ENCODE measurements at regions not wholly inside any gene's neighbourhood (a gene's known extent, or its start where the extent isn't known, plus 50 kb on each side); places are given as distances from the start of the nearest gene placed in this dataset.
"Not testable (repeated sequence)": the region's sequence is repeated elsewhere in the genome, so short reads cannot be mapped to it uniquely, and the experiment has no call there.

DNA sequence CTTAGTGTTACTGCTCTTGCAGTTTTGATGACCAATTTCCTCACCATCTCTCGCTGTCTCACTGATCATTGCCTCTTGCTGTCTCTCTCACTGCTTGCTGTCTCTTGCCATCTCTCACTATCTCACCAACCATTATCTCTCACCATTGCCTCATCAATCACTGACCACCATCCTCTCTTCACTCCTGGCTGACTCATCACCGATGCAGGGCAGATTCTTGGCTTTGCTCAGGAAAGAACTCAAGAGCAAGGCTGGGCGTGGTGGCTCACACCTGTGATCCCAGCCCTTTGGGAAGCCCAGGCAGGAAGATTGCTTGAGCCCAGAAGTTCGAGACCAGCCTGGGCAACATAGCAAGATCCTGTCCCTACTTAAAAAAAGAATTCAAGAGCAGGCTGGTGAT is 66.3 kb upstream of the SYN3 start:
- WGBS = 82% methylated on average over 4 of the region's 4 CpGs
- Histone ChIP-seq H3K36me3 (ENCODE audit: control insufficient read depth in 4 of 4, insufficient read depth in 3 of 4, low read depth in 1 of 4, low read length in 3 of 4) (no peaks in the 10 kb centered on the region), H3K27me3 (ENCODE audit: control insufficient read depth in 4 of 4, insufficient read depth in 4 of 4, low read length in 3 of 4) (peaks cover 0 to 2% (median 0%) of the 10 kb centered on the region in 4 donors), H3K27ac (ENCODE audit: low read depth in 1 of 2, low read length in 2 of 2) (no peak overlapping the region), H3K4me1 (ENCODE audit: control insufficient read depth in 4 of 4, insufficient read depth in 4 of 4, low read length in 3 of 4) (no peaks in the 10 kb centered on the region), H3K9me3 (ENCODE audit: control insufficient read depth in 4 of 4, low read length in 3 of 4) (no peaks in the 10 kb centered on the region), H3K9ac (ENCODE audit: low read depth in 1 of 2, low read length in 2 of 2) (no peak overlapping the region), H3K4me3 (ENCODE audit: low read depth in 1 of 3, low read length in 3 of 3) (no peak overlapping the region)
- no peak for DNase-seq (ENCODE audit: low spot score)
- TF ChIP-seq FOXA2 (IDR thresholded peaks at IDR 0.05) (no peak), NR2F2 (IDR thresholded peaks at IDR 0.05) (no peak), TAF1 (conservative IDR thresholded peaks at IDR 0.05) (no peak), SP1 (IDR thresholded peaks at IDR 0.05) (no peak), JUND (IDR thresholded peaks at IDR 0.05) (no peak), HNF4G (IDR thresholded peaks at IDR 0.05) (no peak), HNF4A (conservative IDR thresholded peaks at IDR 0.05) (no peak), GABPA (IDR thresholded peaks at IDR 0.05 in 1 of 2, conservative IDR thresholded peaks at IDR 0.05 in 1 of 2) (no peak), YY1 (IDR thresholded peaks at IDR 0.05) (no peak), RXRA (IDR thresholded peaks at IDR 0.05) (no peak), RAD21 (IDR thresholded peaks at IDR 0.05) (no peak), FOXA1 (IDR thresholded peaks at IDR 0.05) (no peak), EGR1 (IDR thresholded peaks at IDR 0.05; ENCODE audit: low read depth in 2 of 2) (no peak)
- TF ChIP-seq, protein P1, sequence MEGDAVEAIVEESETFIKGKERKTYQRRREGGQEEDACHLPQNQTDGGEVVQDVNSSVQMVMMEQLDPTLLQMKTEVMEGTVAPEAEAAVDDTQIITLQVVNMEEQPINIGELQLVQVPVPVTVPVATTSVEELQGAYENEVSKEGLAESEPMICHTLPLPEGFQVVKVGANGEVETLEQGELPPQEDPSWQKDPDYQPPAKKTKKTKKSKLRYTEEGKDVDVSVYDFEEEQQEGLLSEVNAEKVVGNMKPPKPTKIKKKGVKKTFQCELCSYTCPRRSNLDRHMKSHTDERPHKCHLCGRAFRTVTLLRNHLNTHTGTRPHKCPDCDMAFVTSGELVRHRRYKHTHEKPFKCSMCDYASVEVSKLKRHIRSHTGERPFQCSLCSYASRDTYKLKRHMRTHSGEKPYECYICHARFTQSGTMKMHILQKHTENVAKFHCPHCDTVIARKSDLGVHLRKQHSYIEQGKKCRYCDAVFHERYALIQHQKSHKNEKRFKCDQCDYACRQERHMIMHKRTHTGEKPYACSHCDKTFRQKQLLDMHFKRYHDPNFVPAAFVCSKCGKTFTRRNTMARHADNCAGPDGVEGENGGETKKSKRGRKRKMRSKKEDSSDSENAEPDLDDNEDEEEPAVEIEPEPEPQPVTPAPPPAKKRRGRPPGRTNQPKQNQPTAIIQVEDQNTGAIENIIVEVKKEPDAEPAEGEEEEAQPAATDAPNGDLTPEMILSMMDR (IDR thresholded peaks at IDR 0.05; ENCODE audit: low read depth, low read length, missing input control) = no peak
- TF ChIP-seq, protein P2, sequence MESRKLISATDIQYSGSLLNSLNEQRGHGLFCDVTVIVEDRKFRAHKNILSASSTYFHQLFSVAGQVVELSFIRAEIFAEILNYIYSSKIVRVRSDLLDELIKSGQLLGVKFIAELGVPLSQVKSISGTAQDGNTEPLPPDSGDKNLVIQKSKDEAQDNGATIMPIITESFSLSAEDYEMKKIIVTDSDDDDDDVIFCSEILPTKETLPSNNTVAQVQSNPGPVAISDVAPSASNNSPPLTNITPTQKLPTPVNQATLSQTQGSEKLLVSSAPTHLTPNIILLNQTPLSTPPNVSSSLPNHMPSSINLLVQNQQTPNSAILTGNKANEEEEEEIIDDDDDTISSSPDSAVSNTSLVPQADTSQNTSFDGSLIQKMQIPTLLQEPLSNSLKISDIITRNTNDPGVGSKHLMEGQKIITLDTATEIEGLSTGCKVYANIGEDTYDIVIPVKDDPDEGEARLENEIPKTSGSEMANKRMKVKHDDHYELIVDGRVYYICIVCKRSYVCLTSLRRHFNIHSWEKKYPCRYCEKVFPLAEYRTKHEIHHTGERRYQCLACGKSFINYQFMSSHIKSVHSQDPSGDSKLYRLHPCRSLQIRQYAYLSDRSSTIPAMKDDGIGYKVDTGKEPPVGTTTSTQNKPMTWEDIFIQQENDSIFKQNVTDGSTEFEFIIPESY (IDR thresholded peaks at IDR 0.05) = no peak
- TF ChIP-seq, protein P3, sequence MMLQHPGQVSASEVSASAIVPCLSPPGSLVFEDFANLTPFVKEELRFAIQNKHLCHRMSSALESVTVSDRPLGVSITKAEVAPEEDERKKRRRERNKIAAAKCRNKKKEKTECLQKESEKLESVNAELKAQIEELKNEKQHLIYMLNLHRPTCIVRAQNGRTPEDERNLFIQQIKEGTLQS (IDR thresholded peaks at IDR 0.05) = no peak
- TF ChIP-seq, protein P4, sequence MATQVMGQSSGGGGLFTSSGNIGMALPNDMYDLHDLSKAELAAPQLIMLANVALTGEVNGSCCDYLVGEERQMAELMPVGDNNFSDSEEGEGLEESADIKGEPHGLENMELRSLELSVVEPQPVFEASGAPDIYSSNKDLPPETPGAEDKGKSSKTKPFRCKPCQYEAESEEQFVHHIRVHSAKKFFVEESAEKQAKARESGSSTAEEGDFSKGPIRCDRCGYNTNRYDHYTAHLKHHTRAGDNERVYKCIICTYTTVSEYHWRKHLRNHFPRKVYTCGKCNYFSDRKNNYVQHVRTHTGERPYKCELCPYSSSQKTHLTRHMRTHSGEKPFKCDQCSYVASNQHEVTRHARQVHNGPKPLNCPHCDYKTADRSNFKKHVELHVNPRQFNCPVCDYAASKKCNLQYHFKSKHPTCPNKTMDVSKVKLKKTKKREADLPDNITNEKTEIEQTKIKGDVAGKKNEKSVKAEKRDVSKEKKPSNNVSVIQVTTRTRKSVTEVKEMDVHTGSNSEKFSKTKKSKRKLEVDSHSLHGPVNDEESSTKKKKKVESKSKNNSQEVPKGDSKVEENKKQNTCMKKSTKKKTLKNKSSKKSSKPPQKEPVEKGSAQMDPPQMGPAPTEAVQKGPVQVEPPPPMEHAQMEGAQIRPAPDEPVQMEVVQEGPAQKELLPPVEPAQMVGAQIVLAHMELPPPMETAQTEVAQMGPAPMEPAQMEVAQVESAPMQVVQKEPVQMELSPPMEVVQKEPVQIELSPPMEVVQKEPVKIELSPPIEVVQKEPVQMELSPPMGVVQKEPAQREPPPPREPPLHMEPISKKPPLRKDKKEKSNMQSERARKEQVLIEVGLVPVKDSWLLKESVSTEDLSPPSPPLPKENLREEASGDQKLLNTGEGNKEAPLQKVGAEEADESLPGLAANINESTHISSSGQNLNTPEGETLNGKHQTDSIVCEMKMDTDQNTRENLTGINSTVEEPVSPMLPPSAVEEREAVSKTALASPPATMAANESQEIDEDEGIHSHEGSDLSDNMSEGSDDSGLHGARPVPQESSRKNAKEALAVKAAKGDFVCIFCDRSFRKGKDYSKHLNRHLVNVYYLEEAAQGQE (IDR thresholded peaks at IDR 0.05) = no peak
- TF ChIP-seq, protein P5, sequence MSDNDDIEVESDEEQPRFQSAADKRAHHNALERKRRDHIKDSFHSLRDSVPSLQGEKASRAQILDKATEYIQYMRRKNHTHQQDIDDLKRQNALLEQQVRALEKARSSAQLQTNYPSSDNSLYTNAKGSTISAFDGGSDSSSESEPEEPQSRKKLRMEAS (IDR thresholded peaks at IDR 0.05) = no peak

DNA sequence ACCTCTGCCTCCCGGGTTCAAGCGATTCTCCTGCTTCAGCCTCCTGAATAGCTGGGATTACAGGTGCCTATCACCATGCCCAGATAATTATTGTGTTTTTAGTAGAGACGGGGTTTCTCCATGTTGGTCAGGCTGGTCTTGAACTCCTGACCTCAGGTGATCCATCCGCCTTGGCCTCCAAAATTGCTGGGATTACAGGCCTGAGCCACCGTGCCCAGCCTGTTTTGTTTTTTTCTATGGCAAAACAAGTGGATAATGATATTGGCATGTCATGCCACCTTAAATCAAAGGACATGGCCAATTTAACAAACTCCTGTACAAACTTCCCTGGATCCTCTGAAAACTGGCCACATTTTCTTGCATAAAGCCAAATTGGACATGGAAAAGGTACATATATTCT is 64.3 kb upstream of the SYN3 start:
- not testable (repeated sequence) for H3K4me3 ChIP-seq (ENCODE audit: low read depth in 1 of 3, low read length in 3 of 3); H3K36me3 ChIP-seq (ENCODE audit: control insufficient read depth in 4 of 4, insufficient read depth in 3 of 4, low read depth in 1 of 4, low read length in 3 of 4); H3K4me1 ChIP-seq (ENCODE audit: control insufficient read depth in 4 of 4, insufficient read depth in 4 of 4, low read length in 3 of 4); H3K9me3 ChIP-seq (ENCODE audit: control insufficient read depth in 4 of 4, low read length in 3 of 4); H3K27me3 ChIP-seq (ENCODE audit: control insufficient read depth in 4 of 4, insufficient read depth in 4 of 4, low read length in 3 of 4); DNase-seq (ENCODE audit: low spot score); H3K27ac ChIP-seq (ENCODE audit: low read depth in 1 of 2, low read length in 2 of 2); H3K9ac ChIP-seq (ENCODE audit: low read depth in 1 of 2, low read length in 2 of 2)
- WGBS = 94% methylated on average over 5 of the region's 5 CpGs
